DND-41 (cell line): ENCODE measurements at regions not wholly inside any gene's neighbourhood (a gene's known extent, or its start where the extent isn't known, plus 50 kb on each side); places are given as distances from the start of the nearest gene placed in this dataset.

Experiments
- ATAC-seq: fragments of 200-7000 bp; cut with Tn5 transposase; 3 replicates; pipeline ENCODE4 v1.9.1; 2021; ENCODE audit warnings: low read depth; ENCODE audit not compliant: insufficient read depth
- DNase-seq: peaks from one replicate; pipeline ENCODE4 v3.0.0-alpha.2; 2020
- H2AFZ ChIP-seq: 2 replicates; pipeline ENCODE4 v1.6.0; 2012; ENCODE audit warnings: low read depth, low read length
- H3K27ac ChIP-seq: 2 replicates; pipeline ENCODE4 v1.5.1; 2012; ENCODE audit warnings: low read length, inconsistent platforms
- H3K27me3 ChIP-seq: fragments of 200-600 bp; sonication (generic); 2 replicates; pipeline ENCODE4 v1.6.0; 2012; ENCODE audit warnings: low read length, mild to moderate bottlenecking, inconsistent platforms; ENCODE audit not compliant: insufficient read depth, poor library complexity
- H3K36me3 ChIP-seq: 2 replicates; pipeline ENCODE4 v1.5.1; 2012; ENCODE audit warnings: low read length, inconsistent platforms; ENCODE audit not compliant: insufficient read depth
- H3K4me1 ChIP-seq: 2 replicates; pipeline ENCODE4 v1.5.1; 2012; ENCODE audit warnings: mild to moderate bottlenecking, low read length; ENCODE audit not compliant: insufficient read depth
- H3K4me2 ChIP-seq: 2 replicates; pipeline ENCODE4 v1.6.0; 2012; ENCODE audit warnings: mild to moderate bottlenecking, moderate library complexity, low read length, inconsistent platforms; ENCODE audit not compliant: insufficient read depth
- H3K4me3 ChIP-seq, 2 experiments: fragments of 200-600 bp in 1 of 2; shearing (Covaris generic) in 1 of 2; 2 replicates each; pipeline ENCODE4 v1.5.1; 2012 to 2016; ENCODE audit warnings: inconsistent platforms in 2 of 2, low read length in 2 of 2, mild to moderate bottlenecking in 2 of 2, low read depth in 1 of 2, moderate library complexity in 1 of 2
- H3K79me2 ChIP-seq: 2 replicates; pipeline ENCODE4 v1.6.0; 2012; ENCODE audit warnings: low read length, inconsistent platforms; ENCODE audit not compliant: insufficient read depth
- H3K9ac ChIP-seq: 2 replicates; pipeline ENCODE4 v1.6.0; 2012; ENCODE audit warnings: low read depth, mild to moderate bottlenecking, inconsistent platforms, low read length, moderate library complexity
- H3K9me3 ChIP-seq: 2 replicates; pipeline ENCODE4 v1.5.1; 2012; ENCODE audit warnings: low read length, moderate library complexity, mild to moderate bottlenecking, inconsistent platforms; ENCODE audit not compliant: insufficient read depth, severe bottlenecking
- H4K20me1 ChIP-seq: 2 replicates; pipeline ENCODE4 v1.6.0; 2012; ENCODE audit warnings: low read length; ENCODE audit not compliant: insufficient read depth
- EZH2 ChIP-seq: IDR thresholded peaks from 3 replicates; pipeline ENCODE4 v1.6.1; 2012; ENCODE audit warnings: borderline replicate concordance, low read depth, mild to moderate bottlenecking, moderate library complexity, low read length, inconsistent platforms; ENCODE audit not compliant: severe bottlenecking
- TF ChIP-seq, protein P1 (sequence below): IDR thresholded peaks from 2 replicates; pipeline ENCODE4 v1.5.1; 2012; ENCODE audit warnings: borderline replicate concordance, low read length, moderate library complexity, mild to moderate bottlenecking; ENCODE audit not compliant: poor library complexity, severe bottlenecking; ENCODE audit errors: extremely low read depth

GRCh38 chr2:236359426-236360045, 95.3 kb upstream of the ASB18 start:
- no peak overlapping the region for H3K9ac ChIP-seq
- TF ChIP-seq, protein P1, sequence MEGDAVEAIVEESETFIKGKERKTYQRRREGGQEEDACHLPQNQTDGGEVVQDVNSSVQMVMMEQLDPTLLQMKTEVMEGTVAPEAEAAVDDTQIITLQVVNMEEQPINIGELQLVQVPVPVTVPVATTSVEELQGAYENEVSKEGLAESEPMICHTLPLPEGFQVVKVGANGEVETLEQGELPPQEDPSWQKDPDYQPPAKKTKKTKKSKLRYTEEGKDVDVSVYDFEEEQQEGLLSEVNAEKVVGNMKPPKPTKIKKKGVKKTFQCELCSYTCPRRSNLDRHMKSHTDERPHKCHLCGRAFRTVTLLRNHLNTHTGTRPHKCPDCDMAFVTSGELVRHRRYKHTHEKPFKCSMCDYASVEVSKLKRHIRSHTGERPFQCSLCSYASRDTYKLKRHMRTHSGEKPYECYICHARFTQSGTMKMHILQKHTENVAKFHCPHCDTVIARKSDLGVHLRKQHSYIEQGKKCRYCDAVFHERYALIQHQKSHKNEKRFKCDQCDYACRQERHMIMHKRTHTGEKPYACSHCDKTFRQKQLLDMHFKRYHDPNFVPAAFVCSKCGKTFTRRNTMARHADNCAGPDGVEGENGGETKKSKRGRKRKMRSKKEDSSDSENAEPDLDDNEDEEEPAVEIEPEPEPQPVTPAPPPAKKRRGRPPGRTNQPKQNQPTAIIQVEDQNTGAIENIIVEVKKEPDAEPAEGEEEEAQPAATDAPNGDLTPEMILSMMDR: no peak
- TF ChIP-seq EZH2: no peak
- no peak overlapping the region for H3K27ac ChIP-seq
- H3K9me3 ChIP-seq: no peaks in the 10 kb centered on the region
- H2AFZ ChIP-seq: no peak overlapping the region
- DNase-seq (no peak), ATAC-seq (peak; percentile 50; the same call in 1 of the 3 replicates)
- no peaks in the 10 kb centered on the region for H3K4me1 ChIP-seq
- peaks cover 34% of the 10 kb centered on the region for H3K27me3 ChIP-seq
- H4K20me1 ChIP-seq: no peaks in the 10 kb centered on the region
- no peaks in the 10 kb centered on the region for H3K36me3 ChIP-seq
- no peak overlapping the region for H3K4me3 ChIP-seq
- no peak overlapping the region for H3K4me2 ChIP-seq
- H3K79me2 ChIP-seq: no peaks in the 10 kb centered on the region

DNA sequence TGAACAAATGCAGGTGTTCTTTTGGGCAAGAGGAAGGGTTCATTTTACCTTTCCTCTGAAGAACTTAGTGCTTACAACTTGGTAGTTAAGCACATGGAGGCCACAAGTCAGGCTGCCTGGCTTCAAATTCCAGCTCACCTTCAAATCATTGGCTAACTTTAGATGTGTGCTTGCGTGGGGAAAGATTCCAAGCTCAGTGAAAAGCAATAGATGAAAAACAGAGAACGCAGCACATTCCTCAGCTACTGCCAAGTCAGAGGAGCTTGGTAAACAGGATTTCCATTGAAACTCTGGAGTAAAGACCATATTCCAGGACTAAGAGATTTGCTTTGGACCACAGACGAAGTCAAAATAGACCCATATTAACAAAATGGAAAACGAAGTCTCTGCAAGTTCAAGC, 96.3 kb upstream of the ASB18 start:
- no peaks in the 10 kb centered on the region for H3K79me2 ChIP-seq
- ATAC-seq (no peak), DNase-seq (no peak)
- no peak overlapping the region for H3K4me3 ChIP-seq
- no peak overlapping the region for H2AFZ ChIP-seq
- peaks cover 44% of the 10 kb centered on the region for H3K27me3 ChIP-seq
- H3K9me3 ChIP-seq: no peaks in the 10 kb centered on the region
- H3K9ac ChIP-seq: no peak overlapping the region
- TF ChIP-seq, protein P1: no peak
- no peak for TF ChIP-seq EZH2
- no peaks in the 10 kb centered on the region for H3K4me1 ChIP-seq
- H3K36me3 ChIP-seq: no peaks in the 10 kb centered on the region
- peaks cover 7% of the 10 kb centered on the region for H4K20me1 ChIP-seq
- no peak overlapping the region for H3K4me2 ChIP-seq
- H3K27ac ChIP-seq: no peak overlapping the region

DNA sequence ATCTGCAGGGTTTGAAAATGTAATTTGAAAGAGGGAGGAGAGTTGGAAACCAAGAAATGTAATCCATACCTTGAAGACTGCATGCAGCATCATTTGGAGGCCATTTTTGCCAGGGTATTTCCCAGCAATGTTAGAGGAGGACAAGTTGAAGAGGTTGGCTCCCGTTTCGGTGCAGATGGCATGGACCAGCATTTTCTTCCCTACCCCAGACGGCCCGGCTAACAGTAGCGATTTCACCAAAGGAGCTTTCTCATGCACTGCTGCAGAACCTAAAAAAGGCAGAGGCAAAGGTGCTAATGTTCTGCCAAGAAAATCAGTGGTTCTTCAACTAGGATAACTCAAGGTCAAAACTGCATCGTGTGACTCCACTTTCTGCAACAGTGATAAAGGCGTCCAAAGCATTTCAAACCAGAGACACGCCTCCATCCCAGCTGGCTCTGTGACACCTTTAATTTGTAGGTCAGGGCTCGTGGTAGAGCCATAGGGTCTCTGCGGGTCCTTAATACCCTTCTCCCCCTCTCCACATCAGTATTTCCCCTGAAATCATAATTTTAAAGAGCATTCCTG, 99.6 kb upstream of the ASB18 start:
- no peak overlapping the region for H3K4me2 ChIP-seq
- no peaks in the 10 kb centered on the region for H3K36me3 ChIP-seq
- no peak overlapping the region for H3K27ac ChIP-seq
- H3K9me3 ChIP-seq: no peaks in the 10 kb centered on the region
- no peaks in the 10 kb centered on the region for H3K79me2 ChIP-seq
- peaks cover 66% of the 10 kb centered on the region for H3K27me3 ChIP-seq
- peaks cover 22% of the 10 kb centered on the region for H3K4me1 ChIP-seq
- ATAC-seq (no peak), DNase-seq (no peak)
- H3K9ac ChIP-seq: no peak overlapping the region
- peaks cover 14% of the 10 kb centered on the region for H4K20me1 ChIP-seq
- no peak overlapping the region for H3K4me3 ChIP-seq
- TF ChIP-seq, protein P1: no peak
- TF ChIP-seq EZH2: no peak
- H2AFZ ChIP-seq: no peak overlapping the region
